ENCODE measurements at regions not wholly inside any gene's neighbourhood (a gene's known extent, or its start where the extent isn't known, plus 50 kb on each side); places are given as distances from the start of the nearest gene placed in this dataset.
"Not testable (repeated sequence)": the region's sequence is repeated elsewhere in the genome, so short reads cannot be mapped to it uniquely, and the experiment has no call there.

- TF ChIP-seq CREM (IDR thresholded peaks at IDR 0.05) (peak; percentile 10; the same call in 1 of the 2 replicates), KDM2A (CRISPR knock-in tag; IDR thresholded peaks at IDR 0.05; ENCODE audit: borderline replicate concordance, low read depth) (peak; percentile 21; the same call in 1 of the 2 replicates), NFYB (CRISPR knock-in tag; IDR thresholded peaks at IDR 0.05) (peak; percentile 78), ELF3 (CRISPR knock-in tag; IDR thresholded peaks at IDR 0.05) (peak; percentile 17; the same call in 1 of the 2 replicates), FOXP1 (CRISPR knock-in tag; IDR thresholded peaks at IDR 0.05) (peak; percentile 20; the same call in 1 of the 2 replicates), RBFOX2 (IDR thresholded peaks at IDR 0.05; ENCODE audit: low read depth, low read length) (peak; percentile 80; the same call in 1 of the 2 replicates), HNRNPLL (IDR thresholded peaks at IDR 0.05; ENCODE audit: low read depth, low read length, poor library complexity, severe bottlenecking) (peak; percentile 60), THAP11 (CRISPR knock-in tag; IDR thresholded peaks at IDR 0.05) (peak; percentile 23; the same call in 1 of the 2 replicates), GATAD1 (CRISPR knock-in tag; IDR thresholded peaks at IDR 0.05) (peak; percentile 83), HNRNPL (IDR thresholded peaks at IDR 0.05; ENCODE audit: low read depth, low read length) (0 out of 2 replicates have a peak, but pooled peaks have one; percentile 45), PBX2 (CRISPR knock-in tag; IDR thresholded peaks at IDR 0.05) (peak; percentile 85), KMT2A (CRISPR knock-in tag; IDR thresholded peaks at IDR 0.05) (peak; percentile 55; the same call in 1 of the 2 replicates), POLR2G (IDR thresholded peaks at IDR 0.05; ENCODE audit: low read depth, low read length) (peak; percentile 60; the same call in 1 of the 2 replicates), CBFB (CRISPR knock-in tag; IDR thresholded peaks at IDR 0.05) (0 out of 2 replicates have a peak, but pooled peaks have one; percentile 20), ZMYM4 (CRISPR knock-in tag; IDR thresholded peaks at IDR 0.05) (peak; percentile 63), RARA (CRISPR knock-in tag; IDR thresholded peaks at IDR 0.05) (peak; percentile 16; the same call in 1 of the 2 replicates), SP2 (CRISPR knock-in tag; IDR thresholded peaks at IDR 0.05) (peak; percentile 88)
- TF ChIP-seq CREM (CRISPR knock-in tag; IDR thresholded peaks at IDR 0.05); FOXP1 (IDR thresholded peaks at IDR 0.05): not testable (repeated sequence)
- TF ChIP-seq, protein P1, sequence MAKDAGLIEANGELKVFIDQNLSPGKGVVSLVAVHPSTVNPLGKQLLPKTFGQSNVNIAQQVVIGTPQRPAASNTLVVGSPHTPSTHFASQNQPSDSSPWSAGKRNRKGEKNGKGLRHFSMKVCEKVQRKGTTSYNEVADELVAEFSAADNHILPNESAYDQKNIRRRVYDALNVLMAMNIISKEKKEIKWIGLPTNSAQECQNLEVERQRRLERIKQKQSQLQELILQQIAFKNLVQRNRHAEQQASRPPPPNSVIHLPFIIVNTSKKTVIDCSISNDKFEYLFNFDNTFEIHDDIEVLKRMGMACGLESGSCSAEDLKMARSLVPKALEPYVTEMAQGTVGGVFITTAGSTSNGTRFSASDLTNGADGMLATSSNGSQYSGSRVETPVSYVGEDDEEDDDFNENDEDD (CRISPR knock-in tag; IDR thresholded peaks at IDR 0.05; ENCODE audit: borderline replicate concordance): peak; percentile 78; the same call in 1 of the 2 replicates
- TF ChIP-seq, protein P2, sequence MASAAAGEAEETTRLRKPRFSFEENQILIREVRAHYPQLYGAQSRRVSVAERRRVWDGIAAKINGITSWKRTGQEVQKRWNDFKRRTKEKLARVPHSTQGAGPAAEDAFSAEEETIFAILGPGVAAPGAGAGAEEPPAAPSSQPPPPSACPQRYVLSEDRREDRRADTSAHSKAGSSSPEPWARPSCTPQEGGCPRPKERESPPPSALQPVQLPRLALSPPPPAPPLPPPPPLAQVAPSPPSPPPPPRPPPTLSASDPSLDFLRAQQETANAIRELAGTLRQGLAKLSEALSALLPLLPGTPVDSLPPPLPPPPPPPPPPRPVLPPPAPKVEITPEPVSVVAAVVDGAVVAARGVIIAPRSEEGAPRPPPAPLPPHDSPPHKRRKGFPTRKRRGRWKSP (CRISPR knock-in tag; IDR thresholded peaks at IDR 0.05): 0 out of 2 replicates have a peak, but pooled peaks have one; percentile 27
- TF ChIP-seq, protein P3, sequence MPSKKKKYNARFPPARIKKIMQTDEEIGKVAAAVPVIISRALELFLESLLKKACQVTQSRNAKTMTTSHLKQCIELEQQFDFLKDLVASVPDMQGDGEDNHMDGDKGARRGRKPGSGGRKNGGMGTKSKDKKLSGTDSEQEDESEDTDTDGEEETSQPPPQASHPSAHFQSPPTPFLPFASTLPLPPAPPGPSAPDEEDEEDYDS (CRISPR knock-in tag; IDR thresholded peaks at IDR 0.05): peak; percentile 36; the same call in 1 of the 2 replicates
- TF ChIP-seq, protein P4, sequence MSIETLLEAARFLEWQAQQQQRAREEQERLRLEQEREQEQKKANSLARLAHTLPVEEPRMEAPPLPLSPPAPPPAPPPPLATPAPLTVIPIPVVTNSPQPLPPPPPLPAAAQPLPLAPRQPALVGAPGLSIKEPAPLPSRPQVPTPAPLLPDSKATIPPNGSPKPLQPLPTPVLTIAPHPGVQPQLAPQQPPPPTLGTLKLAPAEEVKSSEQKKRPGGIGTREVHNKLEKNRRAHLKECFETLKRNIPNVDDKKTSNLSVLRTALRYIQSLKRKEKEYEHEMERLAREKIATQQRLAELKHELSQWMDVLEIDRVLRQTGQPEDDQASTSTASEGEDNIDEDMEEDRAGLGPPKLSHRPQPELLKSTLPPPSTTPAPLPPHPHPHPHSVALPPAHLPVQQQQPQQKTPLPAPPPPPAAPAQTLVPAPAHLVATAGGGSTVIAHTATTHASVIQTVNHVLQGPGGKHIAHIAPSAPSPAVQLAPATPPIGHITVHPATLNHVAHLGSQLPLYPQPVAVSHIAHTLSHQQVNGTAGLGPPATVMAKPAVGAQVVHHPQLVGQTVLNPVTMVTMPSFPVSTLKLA (IDR thresholded peaks at IDR 0.05): 0 out of 2 replicates have a peak, but pooled peaks have one; percentile 8
- TF ChIP-seq, protein P5, sequence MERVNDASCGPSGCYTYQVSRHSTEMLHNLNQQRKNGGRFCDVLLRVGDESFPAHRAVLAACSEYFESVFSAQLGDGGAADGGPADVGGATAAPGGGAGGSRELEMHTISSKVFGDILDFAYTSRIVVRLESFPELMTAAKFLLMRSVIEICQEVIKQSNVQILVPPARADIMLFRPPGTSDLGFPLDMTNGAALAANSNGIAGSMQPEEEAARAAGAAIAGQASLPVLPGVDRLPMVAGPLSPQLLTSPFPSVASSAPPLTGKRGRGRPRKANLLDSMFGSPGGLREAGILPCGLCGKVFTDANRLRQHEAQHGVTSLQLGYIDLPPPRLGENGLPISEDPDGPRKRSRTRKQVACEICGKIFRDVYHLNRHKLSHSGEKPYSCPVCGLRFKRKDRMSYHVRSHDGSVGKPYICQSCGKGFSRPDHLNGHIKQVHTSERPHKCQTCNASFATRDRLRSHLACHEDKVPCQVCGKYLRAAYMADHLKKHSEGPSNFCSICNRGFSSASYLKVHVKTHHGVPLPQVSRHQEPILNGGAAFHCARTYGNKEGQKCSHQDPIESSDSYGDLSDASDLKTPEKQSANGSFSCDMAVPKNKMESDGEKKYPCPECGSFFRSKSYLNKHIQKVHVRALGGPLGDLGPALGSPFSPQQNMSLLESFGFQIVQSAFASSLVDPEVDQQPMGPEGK (CRISPR knock-in tag; IDR thresholded peaks at IDR 0.05): 0 out of 2 replicates have a peak, but pooled peaks have one; percentile 7
These were observed 75.3 kb upstream of the PZP start (continued) for GRCh38 chr12:9283346-9284095.
